ENCODE measurements at regions not wholly inside any gene's neighbourhood (a gene's known extent, or its start where the extent isn't known, plus 50 kb on each side); places are given as distances from the start of the nearest gene placed in this dataset.

- DNase-seq: no peak
These were observed 890.7 kb upstream of the EPHA6 start for GRCh38 chr3:95923496-95924210.

- no peak for DNase-seq
These were observed 887.4 kb upstream of the EPHA6 start for GRCh38 chr3:95926904-95927501.

- no peak for DNase-seq
These were observed 880.2 kb upstream of the EPHA6 start for GRCh38 chr3:95934181-95934580.

- no peak for DNase-seq
These were observed 875.1 kb upstream of the EPHA6 start for GRCh38 chr3:95939235-95939809.

- DNase-seq: no peak
These were observed 848.6 kb upstream of the EPHA6 start for GRCh38 chr3:95965704-95966336.

- no peak for DNase-seq
These were observed 842.8 kb upstream of the EPHA6 start for GRCh38 chr3:95971573-95971972.

- DNase-seq: no peak
These were observed 820.1 kb upstream of the EPHA6 start for GRCh38 chr3:95994338-95994737.

- DNase-seq: peak; percentile 25 to 26
These were observed 813.4 kb upstream of the EPHA6 start for GRCh38 chr3:96000966-96001365.

GRCh38 chr3:96007650-96008195 is 806.7 kb upstream of the EPHA6 start:
- no peak for DNase-seq

- no peak for DNase-seq
These were observed 801.5 kb upstream of the EPHA6 start for GRCh38 chr3:96012939-96013338.

- no peak for DNase-seq
These were observed 796.8 kb upstream of the EPHA6 start for GRCh38 chr3:96017556-96017955.

- DNase-seq: no peak
These were observed 791.7 kb upstream of the EPHA6 start for GRCh38 chr3:96022676-96023075.

GRCh38 chr3:96027718-96028117 is 786.7 kb upstream of the EPHA6 start:
- DNase-seq: no peak

GRCh38 chr3:96039632-96040031 is 774.8 kb upstream of the EPHA6 start:
- no peak for DNase-seq

- no peak for DNase-seq
These were observed 755.1 kb upstream of the EPHA6 start for GRCh38 chr3:96059301-96059700.

GRCh38 chr3:96069065-96069464 is 745.3 kb upstream of the EPHA6 start:
- DNase-seq: no peak

- no peak for DNase-seq
These were observed 743.7 kb upstream of the EPHA6 start for GRCh38 chr3:96070678-96071077.

GRCh38 chr3:96071097-96071496 is 743.3 kb upstream of the EPHA6 start:
- DNase-seq: no peak

GRCh38 chr3:96072226-96072625 is 742.2 kb upstream of the EPHA6 start:
- no peak for DNase-seq

- no peak for DNase-seq
These were observed 730.8 kb upstream of the EPHA6 start for GRCh38 chr3:96083610-96084009.

- DNase-seq: no peak
These were observed 728.4 kb upstream of the EPHA6 start for GRCh38 chr3:96086018-96086417.

- DNase-seq: no peak
These were observed 713.3 kb upstream of the EPHA6 start for GRCh38 chr3:96101006-96101560.
